CD4-positive, alpha-beta T cell (primary cell): ENCODE measurements at regions not wholly inside any gene's neighbourhood (a gene's known extent, or its start where the extent isn't known, plus 50 kb on each side); places are given as distances from the start of the nearest gene placed in this dataset.

ENCODE experiments used
- ATAC-seq: fragments of 200-7000 bp; cut with Tn5 transposase; one replicate; pipeline ENCODE4 v1.10.0; 2022; ENCODE audit warnings: mild to moderate bottlenecking; ENCODE audit not compliant: poor library complexity
- CTCF ChIA-PET: fragments of 350-600 bp; sonication (Branson Sonifier 250); formaldehyde crosslinking; loops from one replicate; lab custom pipeline; 2021; ENCODE audit warnings: antibody characterized with exemption, inconsistent platforms; lab: Charles Lee
- POLR2A ChIA-PET: fragments of 350-600 bp; sonication (Branson Sonifier 250); formaldehyde crosslinking; loops from one replicate; lab custom pipeline; 2021; ENCODE audit warnings: antibody characterized with exemption, inconsistent platforms; lab: Charles Lee
- DNase-seq, 14 experiments: peaks; one replicate each; pipeline ENCODE4 v3.0.0-alpha.2; 2013 to 2020; ENCODE audit warnings: mixed read lengths in 2 of 14
- H3K27ac ChIP-seq, 2 donors: one replicate each; pipeline versions ENCODE4 v1.5.1 to v1.7.0; 2013; ENCODE audit warnings: low read length in 2 of 2, low read depth in 1 of 2, mild to moderate bottlenecking in 1 of 2
- H3K27me3 ChIP-seq, 2 experiments: 1 replicate in 1 of 2; 2 replicates in 1 of 2; pipeline versions ENCODE4 v1.6.1 to v1.7.0; 2013; ENCODE audit warnings: low read length in 2 of 2, control low read depth in 1 of 2, mild to moderate bottlenecking in 1 of 2, moderate library complexity in 1 of 2; ENCODE audit not compliant: insufficient read depth in 2 of 2, control insufficient read depth in 1 of 2
- H3K36me3 ChIP-seq: one replicate; pipeline ENCODE4 v1.6.1; 2013; ENCODE audit warnings: low read length, control low read depth; ENCODE audit not compliant: insufficient read depth
- H3K4me1 ChIP-seq: one replicate; pipeline ENCODE4 v1.6.1; 2013; ENCODE audit warnings: low read length, control low read depth; ENCODE audit not compliant: insufficient read depth
- H3K4me3 ChIP-seq: one replicate; pipeline ENCODE4 v1.5.1; 2013; ENCODE audit warnings: mild to moderate bottlenecking, low read length, moderate library complexity
- H3K9me3 ChIP-seq, 2 experiments: 1 replicate in 1 of 2; 2 replicates in 1 of 2; pipeline versions ENCODE4 v1.6.1 to v1.7.0; 2013; ENCODE audit warnings: low read length in 2 of 2, mild to moderate bottlenecking in 2 of 2, control low read depth in 1 of 2, moderate library complexity in 1 of 2; ENCODE audit not compliant: control insufficient read depth in 1 of 2, insufficient read depth in 1 of 2
- H3K27ac Mint-ChIP-seq: one replicate; pipeline ENCODE4 v1.8.0; 2020; ENCODE audit warnings: mixed read lengths
- H3K27me3 Mint-ChIP-seq: one replicate; pipeline ENCODE4 v1.8.0; 2021; ENCODE audit warnings: mixed read lengths
- H3K36me3 Mint-ChIP-seq: one replicate; pipeline ENCODE4 v1.8.0; 2021; ENCODE audit warnings: low read depth, mixed read lengths
- H3K4me1 Mint-ChIP-seq: one replicate; pipeline ENCODE4 v1.8.0; 2021; ENCODE audit warnings: low read depth, mixed read lengths
- H3K4me3 Mint-ChIP-seq: one replicate; pipeline ENCODE4 v1.8.0; 2020; ENCODE audit warnings: mild to moderate bottlenecking, mixed read lengths
- H3K9me3 Mint-ChIP-seq: one replicate; pipeline ENCODE4 v1.8.0; 2020; ENCODE audit warnings: mixed read lengths
- CTCF ChIP-seq: fragments of 200-600 bp; IDR thresholded peaks from one replicate; pipeline ENCODE4 v1.8.0; 2022; ENCODE audit warnings: antibody characterized with exemption, mild to moderate bottlenecking
- intact Hi-C, 2 experiments: fragments of 100-400 bp; cut with DNase I in 1 of 2; cut with micrococcal nuclease in 1 of 2; formaldehyde crosslinking; loops; one replicate each; pipeline versions ENCODE4 v1.15.1 to v1.9.0; 2023 to 2025; cut with DNase I, micrococcal nuclease

- intact Hi-C loops = no loop called here
- DNase-seq (no peak), ATAC-seq (no peak)
- Histone ChIP-seq H3K4me1 (no peaks in the 10 kb centered on the region), H3K27ac (no peak overlapping the region), H3K4me3 (no peak overlapping the region), H3K36me3 (no peaks in the 10 kb centered on the region), H3K9me3 (no peaks in the 10 kb centered on the region), H3K27me3 (peaks cover 5 to 31% of the 10 kb centered on the region in 2 experiments)
- H3K36me3 Mint-ChIP-seq = no peaks in the 10 kb centered on the region
- TF ChIP-seq CTCF = no peak
- peaks cover 45% of the 10 kb centered on the region for H3K27me3 Mint-ChIP-seq
- ChIA-PET CTCF (interaction anchor here (1.3 kb wide), 1 partner anchor 20 kb away, joined by 3 read pairs; no protein-coding TSS in a partner anchor), POLR2A (no interaction called here)
- no peak overlapping the region for H3K27ac Mint-ChIP-seq
- H3K4me3 Mint-ChIP-seq = no peak overlapping the region
- H3K4me1 Mint-ChIP-seq = no peaks in the 10 kb centered on the region
- H3K9me3 Mint-ChIP-seq = no peaks in the 10 kb centered on the region
Observed at GRCh38 chr20:1792274-1792673, 102.9 kb upstream of the SIRPA start.

- no peaks in the 10 kb centered on the region for H3K9me3 Mint-ChIP-seq
- CTCF ChIA-PET = no interaction called here
- peaks cover 8 to 42% of the 10 kb centered on the region in 2 experiments for H3K27me3 ChIP-seq
- no peaks in the 10 kb centered on the region for H3K36me3 ChIP-seq
- H3K36me3 Mint-ChIP-seq = no peaks in the 10 kb centered on the region
- DNase-seq (no peak), ATAC-seq (no peak)
- no peaks in the 10 kb centered on the region for H3K9me3 ChIP-seq
- H3K4me3 Mint-ChIP-seq = no peak overlapping the region
- no peak overlapping the region for H3K4me3 ChIP-seq
- no peak overlapping the region for H3K27ac ChIP-seq
- H3K27me3 Mint-ChIP-seq = peaks cover 59% of the 10 kb centered on the region
- POLR2A ChIA-PET = no interaction called here
- H3K4me1 ChIP-seq = no peaks in the 10 kb centered on the region
- intact Hi-C loops = no loop called here
- no peaks in the 10 kb centered on the region for H3K4me1 Mint-ChIP-seq
- TF ChIP-seq CTCF = no peak
- H3K27ac Mint-ChIP-seq = no peak overlapping the region
Observed at GRCh38 chr20:1790386-1790785, 104.8 kb upstream of the SIRPA start.

- ChIA-PET POLR2A (no interaction called here), CTCF (no interaction called here)
- H3K27ac Mint-ChIP-seq = no peak overlapping the region
- DNase-seq = no peak
- intact Hi-C loops = no loop called here
- H3K27ac ChIP-seq = no peak overlapping the region
- H3K9me3 ChIP-seq = no peaks in the 10 kb centered on the region
- H3K9me3 Mint-ChIP-seq = no peaks in the 10 kb centered on the region
- no peak for TF ChIP-seq CTCF
- H3K4me3 Mint-ChIP-seq = no peak overlapping the region
- no peak for ATAC-seq
- H3K36me3 ChIP-seq = no peaks in the 10 kb centered on the region
- peaks cover 15 to 37% of the 10 kb centered on the region in 2 experiments for H3K27me3 ChIP-seq
- no peak overlapping the region for H3K4me3 ChIP-seq
- no peaks in the 10 kb centered on the region for H3K36me3 Mint-ChIP-seq
- H3K4me1 ChIP-seq = no peaks in the 10 kb centered on the region
- no peaks in the 10 kb centered on the region for H3K4me1 Mint-ChIP-seq
- peaks cover 74% of the 10 kb centered on the region for H3K27me3 Mint-ChIP-seq
Observed at GRCh38 chr20:1788044-1788443, 107.2 kb upstream of the SIRPA start.
